GM21423 (cell line): ENCODE measurements at regions not wholly inside any gene's neighbourhood (a gene's known extent, or its start where the extent isn't known, plus 50 kb on each side); places are given as distances from the start of the nearest gene placed in this dataset.
A peak's percentile ranks its signal among the peaks of the same experiment; 100 is the strongest.

Source experiments
- ATAC-seq: cut with Tn5 transposase; IDR thresholded peaks from one replicate; pipeline ENCODE4 v1.9.1; 2021; ENCODE audit warnings: mild to moderate bottlenecking, moderate library complexity; ENCODE audit not compliant: unreplicated experiment

GRCh38 chr2:51638811-51639210, 606.9 kb upstream of the NRXN1 start:
- ATAC-seq, result no peak

- ATAC-seq, result no peak
Observed at GRCh38 chr2:51633073-51633472, 601.1 kb upstream of the NRXN1 start.

- ATAC-seq, result no peak
Observed at GRCh38 chr2:51629406-51629805, 597.5 kb upstream of the NRXN1 start.

- ATAC-seq, result no peak
Observed at GRCh38 chr2:51628917-51629316, 597.0 kb upstream of the NRXN1 start.

GRCh38 chr2:51624995-51625394, 593.1 kb upstream of the NRXN1 start:
- ATAC-seq, result no peak

- ATAC-seq, result no peak
Observed at GRCh38 chr2:51620796-51621195, 588.9 kb upstream of the NRXN1 start.

- ATAC-seq, result no peak
Observed at GRCh38 chr2:51619961-51620360, 588.0 kb upstream of the NRXN1 start.

- ATAC-seq, result no peak
Observed at GRCh38 chr2:51612387-51612786, 580.5 kb upstream of the NRXN1 start.

GRCh38 chr2:51601706-51602105, 569.8 kb upstream of the NRXN1 start:
- ATAC-seq, result no peak

- ATAC-seq, result no peak
Observed at GRCh38 chr2:51597086-51597485, 565.2 kb upstream of the NRXN1 start.

GRCh38 chr2:51595836-51596235, 563.9 kb upstream of the NRXN1 start:
- ATAC-seq, result no peak

- ATAC-seq, result no peak
Observed at GRCh38 chr2:51581636-51582267, 549.8 kb upstream of the NRXN1 start.

GRCh38 chr2:51579412-51579811, 547.5 kb upstream of the NRXN1 start:
- ATAC-seq, result no peak

GRCh38 chr2:51575181-51575580, 543.2 kb upstream of the NRXN1 start:
- ATAC-seq, result no peak

- ATAC-seq, result no peak
Observed at GRCh38 chr2:51559026-51559425, 527.1 kb upstream of the NRXN1 start.

- no peak for ATAC-seq
Observed at GRCh38 chr2:51553476-51553875, 521.5 kb upstream of the NRXN1 start.

GRCh38 chr2:51535763-51536162, 503.8 kb upstream of the NRXN1 start:
- ATAC-seq, result no peak

GRCh38 chr2:51534166-51534565, 502.2 kb upstream of the NRXN1 start:
- no peak for ATAC-seq

GRCh38 chr2:51528156-51528555, 496.2 kb upstream of the NRXN1 start:
- ATAC-seq, result no peak

- no peak for ATAC-seq
Observed at GRCh38 chr2:51526766-51527165, 494.8 kb upstream of the NRXN1 start.

GRCh38 chr2:51516667-51517066, 484.7 kb upstream of the NRXN1 start:
- no peak for ATAC-seq

- ATAC-seq, result peak; percentile 71
Observed at GRCh38 chr2:51511002-51511401, 479.1 kb upstream of the NRXN1 start.

GRCh38 chr2:51510303-51510702, 478.4 kb upstream of the NRXN1 start:
- ATAC-seq, result no peak
